ENCODE measurements at regions not wholly inside any gene's neighbourhood (a gene's known extent, or its start where the extent isn't known, plus 50 kb on each side); places are given as distances from the start of the nearest gene placed in this dataset.

DNA sequence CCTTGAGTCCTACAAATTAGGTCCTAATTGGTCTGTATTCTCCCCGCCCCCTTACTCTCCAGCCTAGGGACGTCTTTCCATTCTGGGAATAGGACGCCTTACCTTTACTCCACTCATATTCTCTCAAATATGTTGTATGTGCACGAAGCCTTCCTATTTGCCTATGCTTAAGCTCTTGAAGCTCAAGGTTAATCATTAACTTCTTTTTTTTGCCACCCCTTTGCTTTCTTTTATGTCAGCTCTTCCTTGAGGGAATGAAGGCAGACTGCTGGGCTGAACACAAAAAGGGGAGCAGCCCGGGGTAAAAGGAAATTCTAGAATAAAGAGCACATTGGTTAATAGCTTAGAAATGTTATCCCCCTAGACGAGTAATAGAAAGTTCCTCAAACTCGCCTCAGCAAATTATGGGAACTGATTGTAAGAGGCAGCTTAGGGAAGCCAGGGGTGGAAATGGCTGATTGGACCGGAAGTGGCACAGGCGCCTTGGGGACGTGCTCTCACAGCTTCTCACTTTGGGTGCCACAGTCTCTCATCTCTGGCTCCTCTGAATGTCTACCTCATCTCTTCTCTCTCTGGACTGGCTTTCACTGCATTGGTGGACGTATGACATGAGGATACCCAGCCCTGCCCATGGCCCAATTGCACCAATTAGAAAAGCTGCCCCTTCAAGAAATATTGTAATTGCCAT is 122.3 kb upstream of the IL12B start:
- no peak for DNase-seq (ENCODE audit: low read depth in 2 of 2, low spot score in 1 of 2)

DNA sequence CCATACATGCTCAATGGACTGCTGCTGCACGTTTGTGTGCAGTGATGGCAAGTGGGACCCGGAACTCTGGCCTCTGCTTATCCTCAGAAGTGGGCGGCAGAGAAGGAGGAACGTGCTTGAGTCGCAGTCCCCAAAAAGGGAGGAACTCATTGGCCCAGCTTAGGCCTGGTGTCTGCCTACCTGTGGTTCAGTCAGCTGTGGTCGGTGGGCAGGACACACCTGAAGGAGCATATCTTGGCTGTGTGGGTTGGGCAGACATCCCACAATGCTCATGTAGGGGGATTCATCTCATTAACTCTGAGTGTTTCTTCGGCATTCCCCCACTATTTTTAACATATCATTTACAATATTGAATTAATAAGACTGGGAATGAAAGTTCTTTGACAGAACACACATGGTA is 122.9 kb upstream of the IL12B start:
- no peak for DNase-seq (ENCODE audit: low read depth in 2 of 2, low spot score in 1 of 2)

DNA sequence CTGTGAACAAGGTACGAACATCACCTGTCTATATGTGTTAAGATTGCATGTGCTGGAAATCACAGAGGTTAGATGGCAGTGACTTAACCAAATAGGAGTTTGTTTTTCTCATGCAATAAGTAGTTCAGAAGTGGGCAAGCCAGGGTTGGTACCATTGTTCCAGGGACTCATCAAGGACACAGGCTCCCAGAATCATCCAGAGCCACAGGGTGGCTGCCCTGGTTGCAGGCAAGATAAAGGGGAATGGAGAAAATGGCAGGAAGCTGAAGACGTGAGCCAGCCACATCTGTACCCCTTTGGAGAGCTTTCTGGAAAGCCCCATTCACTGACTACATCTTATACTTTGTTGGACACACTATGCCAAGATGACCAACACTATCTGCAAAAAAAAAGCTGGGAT is 126.0 kb upstream of the IL12B start:
- DNase-seq (ENCODE audit: low read depth in 2 of 2, low spot score in 1 of 2): no peak

- DNase-seq (ENCODE audit: low read depth in 2 of 2, low spot score in 1 of 2): no peak
Measured at GRCh38 chr5:159456722-159457465, 126.6 kb upstream of the IL12B start.

DNA sequence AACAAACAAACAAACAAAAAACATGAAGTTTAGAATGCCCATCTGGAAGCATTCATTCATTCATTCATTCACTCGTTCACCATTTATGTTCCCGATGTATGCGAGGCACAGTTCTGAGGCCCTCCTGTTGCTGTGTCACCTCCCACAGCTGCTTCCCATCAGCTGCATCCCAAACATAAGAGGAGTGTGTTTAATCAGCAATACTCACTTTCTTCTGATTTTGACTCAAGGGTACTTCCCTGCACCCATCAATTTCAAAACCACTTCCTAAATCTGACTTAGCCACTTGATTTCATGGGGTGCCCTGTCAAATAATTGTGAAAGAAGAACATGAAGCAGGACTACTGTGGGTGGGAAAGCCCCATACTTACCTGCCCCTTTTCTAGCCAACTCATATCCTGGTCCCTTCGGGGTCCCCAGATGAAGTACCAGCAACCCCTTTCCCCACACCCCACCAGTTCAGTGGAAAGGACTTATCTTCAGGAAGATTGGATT is 128.0 kb upstream of the IL12B start:
- DNase-seq (ENCODE audit: low read depth in 2 of 2, low spot score in 1 of 2): no peak

DNA sequence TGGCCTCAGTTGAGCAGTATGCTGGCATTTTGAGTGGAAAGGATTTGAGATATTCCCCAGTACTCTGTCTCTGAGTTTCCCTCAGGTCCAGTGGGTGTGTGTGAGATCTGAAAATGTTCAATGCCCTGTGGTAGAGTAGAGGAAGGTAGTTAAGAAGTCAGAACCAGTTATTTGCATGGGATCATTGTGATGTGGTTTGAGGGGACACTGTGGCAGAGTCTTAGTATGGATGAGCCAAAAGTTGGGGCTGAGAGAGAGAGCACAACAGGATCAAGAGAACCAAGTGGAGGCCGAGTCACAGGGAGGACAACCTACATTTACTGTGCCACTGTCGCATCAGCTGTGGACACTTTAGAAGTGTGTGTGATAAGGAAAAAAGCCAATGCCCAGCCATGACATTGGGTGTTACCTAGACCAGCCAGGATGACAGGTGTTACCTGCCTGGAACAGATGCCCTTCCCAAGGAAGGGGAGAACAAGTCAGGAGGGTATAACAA is 128.9 kb upstream of the IL12B start:
- no peak for DNase-seq (ENCODE audit: low read depth in 2 of 2, low spot score in 1 of 2)

- DNase-seq (ENCODE audit: low read depth in 2 of 2, low spot score in 1 of 2): no peak
Measured at GRCh38 chr5:159459951-159460538, 129.8 kb upstream of the IL12B start.

- DNase-seq (ENCODE audit: low read depth in 2 of 2, low spot score in 1 of 2): no peak
Measured at GRCh38 chr5:159463590-159464321, 133.5 kb upstream of the IL12B start.

GRCh38 chr5:159465604-159466003 is 135.3 kb upstream of the IL12B start:
- DNase-seq (ENCODE audit: low read depth in 2 of 2, low spot score in 1 of 2): no peak

DNA sequence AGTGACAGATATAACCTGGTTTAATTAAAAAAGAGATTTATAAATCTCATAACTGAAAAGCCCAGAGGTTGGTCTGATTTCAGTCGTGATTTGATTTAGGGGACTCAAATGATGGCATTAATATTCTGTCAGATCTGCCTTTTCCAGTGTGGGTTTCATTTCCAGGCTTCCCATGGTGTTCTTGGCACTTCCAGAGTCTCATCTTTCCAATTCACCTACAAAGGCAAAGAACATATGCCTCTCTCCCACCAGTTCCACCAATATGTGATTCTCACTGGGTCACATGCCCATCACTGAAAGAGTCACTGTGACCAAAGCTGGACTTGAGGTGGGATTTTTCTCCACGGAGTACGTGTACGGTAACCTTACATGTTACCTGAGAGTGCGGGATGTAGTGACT is 137.4 kb upstream of the IL12B start:
- no peak for DNase-seq (ENCODE audit: low read depth in 2 of 2, low spot score in 1 of 2)

- no peak for DNase-seq (ENCODE audit: low read depth in 2 of 2, low spot score in 1 of 2)
Measured at GRCh38 chr5:159469496-159470372, 139.4 kb upstream of the IL12B start.

GRCh38 chr5:159471904-159472303 is 141.6 kb upstream of the IL12B start:
- no peak for DNase-seq (ENCODE audit: low read depth in 2 of 2, low spot score in 1 of 2)

DNA sequence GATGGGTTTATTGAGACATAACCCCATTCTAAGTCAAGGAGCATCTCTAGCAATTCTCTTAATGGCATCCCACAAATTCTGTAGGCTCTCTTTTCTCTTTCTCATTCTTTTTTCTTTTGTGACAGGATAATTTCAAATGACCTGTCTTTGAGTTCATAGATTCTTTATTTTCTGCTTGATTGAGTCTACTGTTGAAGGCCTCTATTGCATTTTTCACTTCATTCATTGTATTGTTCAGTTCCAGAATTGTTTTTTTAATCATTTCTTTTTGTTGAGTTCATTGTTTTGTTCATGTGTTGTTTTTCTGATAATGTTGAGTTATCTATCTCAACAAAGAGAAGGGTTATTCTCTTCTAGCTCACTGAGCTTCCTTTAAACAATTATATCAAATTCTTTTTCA is 144.7 kb upstream of the IL12B start:
- no peak for DNase-seq (ENCODE audit: low read depth in 2 of 2, low spot score in 1 of 2)

GRCh38 chr5:159478950-159479349 is 148.7 kb upstream of the IL12B start:
- no peak for DNase-seq (ENCODE audit: low read depth in 2 of 2, low spot score in 1 of 2)

DNA sequence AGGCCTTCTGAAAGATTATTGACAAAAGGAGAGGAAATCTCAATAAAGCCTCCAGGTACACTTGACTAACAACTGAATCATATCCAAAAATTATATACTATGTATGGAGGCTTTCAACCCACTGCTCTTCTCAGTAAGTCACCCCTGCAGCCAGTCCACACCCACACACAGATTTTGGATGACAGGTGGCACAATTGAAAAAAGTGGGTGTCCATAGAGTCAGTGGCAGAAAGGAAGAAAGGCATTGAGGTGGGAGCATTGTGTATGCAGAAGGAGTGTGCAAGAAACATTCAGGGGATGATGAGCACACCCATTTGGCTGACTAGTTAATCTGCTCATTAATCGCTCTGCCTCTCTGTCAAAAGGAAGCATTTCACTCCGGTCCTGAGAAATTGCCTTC is 150.6 kb upstream of the IL12B start:
- no peak for DNase-seq (ENCODE audit: low read depth in 2 of 2, low spot score in 1 of 2)

- no peak for DNase-seq (ENCODE audit: low read depth in 2 of 2, low spot score in 1 of 2)
Measured at GRCh38 chr5:159481751-159482150, 151.5 kb upstream of the IL12B start.

DNA sequence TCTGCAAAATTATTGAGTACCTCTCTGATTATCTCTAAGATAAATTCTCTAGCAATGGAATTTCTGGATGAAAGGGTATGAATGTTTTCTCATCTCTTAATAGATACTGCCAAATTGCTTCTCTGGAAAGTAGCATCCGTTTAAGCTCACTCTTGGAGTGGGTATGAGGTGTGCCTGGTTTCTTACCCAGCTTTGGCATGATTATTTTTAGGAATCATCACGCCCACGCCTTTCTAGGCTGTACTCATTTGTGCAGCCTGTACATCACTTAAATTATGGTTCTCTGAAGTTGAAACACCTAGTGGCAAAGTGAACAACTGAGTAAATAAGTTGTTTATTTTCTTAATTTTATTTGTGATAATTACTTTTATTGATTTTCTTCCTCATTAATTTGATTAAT is 156.5 kb upstream of the IL12B start:
- DNase-seq (ENCODE audit: low read depth in 2 of 2, low spot score in 1 of 2): no peak

GRCh38 chr5:159488516-159488915 is 158.2 kb upstream of the IL12B start:
- no peak for DNase-seq (ENCODE audit: low read depth in 2 of 2, low spot score in 1 of 2)

- no peak for DNase-seq (ENCODE audit: low read depth in 2 of 2, low spot score in 1 of 2)
Measured at GRCh38 chr5:159489779-159490178, 159.5 kb upstream of the IL12B start.

GRCh38 chr5:159490507-159490906 is 160.2 kb upstream of the IL12B start:
- DNase-seq (ENCODE audit: low read depth in 2 of 2, low spot score in 1 of 2): no peak

GRCh38 chr5:159493696-159494095 is 163.4 kb upstream of the IL12B start:
- DNase-seq (ENCODE audit: low read depth in 2 of 2, low spot score in 1 of 2): no peak
